Activated T-cell treated with anti-CD3 and anti-CD28 coated beads, Interleukin-2, amount 50 U/mL, for 24 hours (primary cell): ENCODE measurements at regions not wholly inside any gene's neighbourhood (a gene's known extent, or its start where the extent isn't known, plus 50 kb on each side); places are given as distances from the start of the nearest gene placed in this dataset.

Source experiments
- DNase-seq: peaks from one replicate; pipeline ENCODE4 v3.0.0-alpha.2; 2020
- H3K27ac Mint-ChIP-seq: 2 replicates; pipeline ENCODE4 v1.8.0; 2020; ENCODE audit warnings: mild to moderate bottlenecking, mixed read lengths
- H3K27me3 Mint-ChIP-seq: 2 replicates; pipeline ENCODE4 v1.8.0; 2020; ENCODE audit warnings: mixed read lengths
- H3K36me3 Mint-ChIP-seq: 2 replicates; pipeline ENCODE4 v1.8.0; 2020; ENCODE audit warnings: low read depth, mixed read lengths
- H3K4me1 Mint-ChIP-seq: 2 replicates; pipeline ENCODE4 v1.8.0; 2020; ENCODE audit warnings: low read depth, mixed read lengths
- H3K4me3 Mint-ChIP-seq: 2 replicates; pipeline ENCODE4 v1.8.0; 2020; ENCODE audit warnings: mild to moderate bottlenecking, moderate library complexity, mixed read lengths
- H3K9me3 Mint-ChIP-seq: 2 replicates; pipeline ENCODE4 v1.8.0; 2020; ENCODE audit warnings: mixed read lengths

DNA sequence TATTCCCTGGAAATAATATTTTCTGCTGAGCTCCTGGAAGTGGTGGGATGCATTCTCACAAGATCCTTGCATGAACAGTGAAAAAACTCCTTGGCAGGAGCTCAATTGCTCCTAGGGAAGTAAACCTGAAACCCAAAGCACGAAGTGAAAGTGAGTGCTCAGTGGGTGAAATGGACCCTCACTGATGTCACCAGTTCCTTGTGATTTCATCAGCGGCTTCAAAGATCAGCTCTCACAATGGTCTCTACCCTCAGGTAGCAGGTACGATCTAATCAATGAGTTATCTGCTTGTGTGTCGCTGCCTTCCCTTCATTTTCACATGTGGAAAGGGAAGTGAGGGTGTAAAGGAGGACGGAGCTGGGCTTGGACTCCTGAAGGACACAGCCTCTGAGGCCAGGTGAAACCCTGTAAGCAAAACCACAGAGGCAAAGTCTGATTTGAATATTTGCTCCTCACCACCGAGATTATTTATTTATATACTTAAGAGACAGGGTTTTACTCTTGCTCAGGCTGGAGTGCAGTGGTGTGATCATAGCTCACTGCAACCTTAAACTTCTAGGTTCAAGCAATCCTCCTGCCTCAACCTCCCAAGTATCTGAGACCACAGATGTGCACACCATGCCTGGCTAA lies 255.4 kb upstream of the LYZL1 start:
- Mint-ChIP-seq H3K36me3 (no peaks in the 10 kb centered on the region), H3K4me3 (no peak overlapping the region), H3K27ac (no peak overlapping the region), H3K9me3 (no peaks in the 10 kb centered on the region), H3K4me1 (no peaks in the 10 kb centered on the region), H3K27me3 (peaks cover 14% of the 10 kb centered on the region)
- no peak for DNase-seq

DNA sequence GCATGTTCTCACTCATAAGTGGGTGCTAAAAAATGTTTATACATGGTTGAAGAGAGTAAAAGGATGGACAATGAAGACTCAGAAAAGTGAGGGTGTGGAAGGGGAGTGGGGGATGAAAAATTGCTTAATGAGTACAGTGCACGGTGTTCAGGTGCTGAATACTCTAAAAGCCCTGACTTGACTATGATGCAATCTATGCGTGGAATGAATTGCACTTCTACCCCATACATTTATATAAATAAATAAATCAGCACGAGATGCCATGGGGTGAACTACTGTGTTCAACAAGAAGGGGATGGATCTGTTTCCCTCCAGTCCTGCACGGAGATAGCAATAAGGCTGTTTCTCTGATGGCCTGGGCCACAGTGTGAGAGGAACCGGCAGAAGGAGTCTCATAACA lies 254.3 kb upstream of the LYZL1 start:
- Mint-ChIP-seq H3K27ac (no peak overlapping the region), H3K4me1 (no peaks in the 10 kb centered on the region), H3K27me3 (peaks cover 13% of the 10 kb centered on the region)

DNA sequence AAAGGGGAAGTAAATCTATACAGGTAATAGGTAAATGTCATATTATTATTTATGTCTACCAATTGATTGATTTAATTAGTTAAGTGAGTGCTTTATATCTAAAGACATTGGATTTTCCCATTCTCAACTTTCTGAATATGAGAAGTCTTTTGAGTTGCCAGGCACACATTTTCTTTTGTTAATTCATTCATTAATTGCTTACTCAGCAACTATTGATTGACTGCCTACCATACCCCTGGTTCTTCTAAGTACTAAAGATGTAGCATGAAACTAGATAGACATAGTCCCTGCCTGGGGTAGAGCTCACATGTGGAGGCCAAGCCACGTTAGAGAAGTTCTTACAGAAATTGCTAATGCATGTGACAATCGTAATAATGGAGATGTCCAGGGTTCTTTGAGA lies 253.1 kb upstream of the LYZL1 start:
- H3K36me3 Mint-ChIP-seq, result no peaks in the 10 kb centered on the region
- H3K4me3 Mint-ChIP-seq, result no peak overlapping the region
- H3K27ac Mint-ChIP-seq, result no peak overlapping the region
- peaks cover 12% of the 10 kb centered on the region for H3K27me3 Mint-ChIP-seq
- no peaks in the 10 kb centered on the region for H3K4me1 Mint-ChIP-seq
- peaks cover 2% of the 10 kb centered on the region for H3K9me3 Mint-ChIP-seq
- DNase-seq, result no peak

More for the DNA sequence above, 254.3 kb upstream of the LYZL1 start:
- no peaks in the 10 kb centered on the region for H3K36me3 Mint-ChIP-seq
- H3K9me3 Mint-ChIP-seq, result no peaks in the 10 kb centered on the region
- no peak for DNase-seq
- H3K4me3 Mint-ChIP-seq, result no peak overlapping the region

DNA sequence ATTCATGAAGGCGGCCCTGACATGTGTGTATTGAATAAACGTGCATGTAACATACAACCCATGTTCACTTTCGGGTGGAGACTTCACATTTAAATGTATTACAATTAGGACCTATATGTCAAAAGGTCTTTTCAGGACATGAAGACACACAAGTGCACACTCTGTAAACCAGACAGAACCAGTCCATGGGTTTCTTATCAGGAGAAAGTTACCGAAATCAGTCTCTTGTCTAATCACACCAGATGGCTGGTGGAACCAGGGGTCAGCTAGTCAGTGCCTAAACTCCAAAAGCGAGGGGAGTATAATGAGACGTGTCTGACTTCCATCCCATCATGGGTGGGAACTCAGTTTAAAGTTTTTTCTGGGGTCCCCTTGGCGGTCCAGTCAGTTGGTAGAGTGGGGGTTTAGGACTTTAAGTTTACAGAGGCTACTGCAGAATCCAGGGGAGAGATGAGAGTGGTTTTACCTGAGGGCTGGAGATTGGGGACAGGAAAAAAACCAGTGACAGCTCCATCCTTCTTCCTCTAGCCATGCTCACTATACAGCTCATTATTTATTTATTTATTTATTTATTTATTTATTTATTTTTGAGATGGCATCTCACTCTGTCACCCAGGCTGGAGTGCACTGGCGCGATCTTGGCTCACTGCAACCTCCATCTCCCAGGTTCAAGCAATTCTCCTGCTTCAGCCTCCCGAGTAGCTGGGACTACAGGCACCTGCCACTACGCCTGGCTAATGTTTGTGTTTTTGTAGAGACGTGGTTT lies 251.3 kb upstream of the LYZL1 start:
- Mint-ChIP-seq H3K36me3 (no peaks in the 10 kb centered on the region), H3K27ac (no peak overlapping the region), H3K9me3 (peaks cover 2% of the 10 kb centered on the region), H3K4me3 (no peak overlapping the region), H3K27me3 (peaks cover 8% of the 10 kb centered on the region), H3K4me1 (no peaks in the 10 kb centered on the region)
- no peak for DNase-seq

DNA sequence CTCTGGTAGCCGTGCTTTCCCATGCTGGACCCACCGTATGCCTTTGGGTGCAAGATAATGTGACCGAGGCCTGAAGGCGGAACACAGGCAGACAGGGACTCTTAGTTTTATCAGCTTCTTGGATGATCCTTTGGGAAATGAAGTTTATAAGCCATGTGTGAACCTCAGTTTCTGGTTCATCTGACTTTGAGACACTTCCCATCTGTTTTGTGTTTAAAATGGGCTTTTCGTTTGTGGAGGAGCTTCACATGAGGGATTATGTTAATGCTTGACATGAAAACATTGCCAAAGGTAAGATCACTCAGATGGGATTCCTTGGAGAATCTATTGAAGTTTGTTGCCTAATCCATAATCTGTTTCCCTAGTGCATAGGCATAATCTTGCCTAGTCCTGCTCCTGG lies 249.8 kb upstream of the LYZL1 start:
- Mint-ChIP-seq H3K4me3 (no peak overlapping the region), H3K27me3 (peaks cover 8% of the 10 kb centered on the region), H3K4me1 (no peaks in the 10 kb centered on the region), H3K27ac (no peak overlapping the region), H3K36me3 (no peaks in the 10 kb centered on the region), H3K9me3 (peaks cover 2% of the 10 kb centered on the region)
- DNase-seq, result no peak

DNA sequence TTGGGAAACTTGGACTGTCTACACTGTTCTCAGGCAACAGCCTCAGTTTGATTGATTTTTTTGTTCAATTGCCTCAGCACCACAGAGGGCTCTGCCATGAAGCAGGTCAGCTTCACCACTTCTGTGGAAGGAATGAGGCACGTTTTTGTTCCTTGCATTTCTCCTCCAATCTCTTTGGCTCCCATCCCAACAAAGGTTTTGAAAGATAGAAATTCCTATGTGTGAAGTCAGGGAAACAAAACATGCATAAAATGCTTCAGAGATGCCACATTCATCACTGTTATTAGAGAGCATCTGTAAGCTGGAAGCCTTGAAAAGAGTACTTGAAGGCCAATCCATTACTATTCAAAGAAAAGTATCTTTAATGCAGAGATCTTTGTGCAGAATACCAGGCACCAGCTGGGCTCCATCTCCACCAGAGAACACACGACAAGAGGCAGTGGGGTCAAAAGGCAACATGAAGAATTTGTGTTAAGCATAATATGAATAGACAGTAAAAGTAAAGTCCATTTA lies 249.1 kb upstream of the LYZL1 start:
- H3K27me3 Mint-ChIP-seq, result peaks cover 8% of the 10 kb centered on the region
- no peak for DNase-seq
- no peaks in the 10 kb centered on the region for H3K4me1 Mint-ChIP-seq
- no peak overlapping the region for H3K4me3 Mint-ChIP-seq
- H3K27ac Mint-ChIP-seq, result no peak overlapping the region
- peaks cover 2% of the 10 kb centered on the region for H3K9me3 Mint-ChIP-seq
- no peaks in the 10 kb centered on the region for H3K36me3 Mint-ChIP-seq

DNA sequence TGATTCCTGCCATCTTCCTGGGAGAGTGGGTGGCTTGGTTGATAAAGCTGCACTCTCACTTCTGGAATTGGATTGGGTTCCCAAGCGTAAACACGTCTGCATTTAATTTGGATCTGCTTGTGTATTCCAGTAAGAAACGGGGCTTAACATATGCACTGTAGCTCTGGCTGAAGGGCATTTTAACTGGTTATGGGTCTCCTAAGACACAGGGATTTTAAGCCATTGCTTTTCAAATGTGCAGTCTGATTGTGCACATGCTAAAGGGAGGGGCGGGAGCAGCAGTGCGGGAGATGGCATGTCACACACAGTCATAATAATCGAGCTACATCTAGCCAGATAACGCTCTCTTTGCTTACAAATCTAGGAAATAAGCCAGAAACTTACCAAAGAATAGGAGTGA lies 247.3 kb upstream of the LYZL1 start:
- Mint-ChIP-seq H3K27me3 (peaks cover 11% of the 10 kb centered on the region), H3K4me1 (no peaks in the 10 kb centered on the region), H3K27ac (no peak overlapping the region), H3K36me3 (no peaks in the 10 kb centered on the region), H3K4me3 (no peak overlapping the region), H3K9me3 (peaks cover 2% of the 10 kb centered on the region)
- no peak for DNase-seq

DNA sequence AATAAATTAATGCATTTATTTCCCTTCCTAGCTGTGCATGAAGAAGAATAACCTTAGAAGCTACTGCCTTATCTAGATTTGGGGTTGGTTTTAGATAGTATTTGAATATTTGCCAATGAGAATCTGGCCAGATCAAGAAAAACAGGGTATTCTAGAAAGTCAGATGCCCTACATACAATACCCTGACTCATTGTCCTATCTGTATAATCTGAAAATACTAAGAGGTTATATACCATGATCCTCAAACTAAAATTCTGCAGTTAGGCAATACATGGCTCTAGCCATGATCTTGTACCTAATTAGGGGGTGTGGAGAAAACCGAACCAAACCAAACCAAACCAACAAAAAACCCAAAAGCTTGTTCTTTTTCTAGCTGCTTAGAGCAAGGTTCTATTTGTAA lies 240.4 kb upstream of the LYZL1 start:
- no peak for DNase-seq
- Mint-ChIP-seq H3K27ac (no peak overlapping the region), H3K36me3 (no peaks in the 10 kb centered on the region), H3K4me1 (no peaks in the 10 kb centered on the region), H3K4me3 (no peak overlapping the region), H3K9me3 (no peaks in the 10 kb centered on the region), H3K27me3 (peaks cover 9% of the 10 kb centered on the region)

DNA sequence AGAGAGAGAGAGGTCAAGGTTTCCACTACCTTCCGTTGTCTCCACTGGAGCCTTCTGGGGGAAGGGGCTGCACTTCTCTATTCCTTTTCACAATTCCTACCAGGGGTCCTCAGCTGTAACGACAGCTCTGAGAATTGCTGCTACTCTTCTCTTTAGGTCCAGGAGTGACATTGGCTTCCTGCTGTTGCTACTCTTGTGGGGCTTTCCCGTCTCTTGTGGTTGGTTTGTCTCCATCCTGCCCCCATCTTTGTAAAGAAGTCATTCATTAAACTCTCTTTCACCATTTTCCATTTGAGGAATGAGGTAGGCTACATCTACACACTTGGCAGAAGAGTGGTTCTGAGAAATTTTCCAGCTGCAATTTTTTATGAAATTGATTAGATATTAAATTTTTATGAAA lies 238.8 kb upstream of the LYZL1 start:
- no peaks in the 10 kb centered on the region for H3K9me3 Mint-ChIP-seq
- no peaks in the 10 kb centered on the region for H3K36me3 Mint-ChIP-seq
- no peak overlapping the region for H3K27ac Mint-ChIP-seq
- H3K27me3 Mint-ChIP-seq, result peaks cover 6% of the 10 kb centered on the region
- H3K4me1 Mint-ChIP-seq, result no peaks in the 10 kb centered on the region
- H3K4me3 Mint-ChIP-seq, result no peak overlapping the region
- no peak for DNase-seq

DNA sequence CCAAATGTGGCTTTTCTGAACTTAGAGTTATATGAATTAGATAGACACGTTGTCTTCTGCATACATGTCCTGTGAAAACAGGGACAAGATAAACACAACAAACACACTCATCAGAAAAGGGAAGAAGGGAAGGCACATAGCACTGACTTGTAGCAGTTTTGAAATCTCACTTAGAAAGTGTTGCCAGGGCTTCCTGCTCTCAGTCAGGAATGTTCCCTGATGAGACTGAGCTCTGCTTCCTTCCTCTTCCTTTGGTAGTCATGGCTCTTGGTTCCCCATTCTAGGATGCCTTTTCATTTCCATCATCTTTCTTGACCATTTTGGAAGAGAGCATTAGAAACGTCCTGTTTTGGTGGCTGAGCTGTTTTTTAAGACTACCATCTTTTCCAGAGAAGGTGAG lies 233.8 kb upstream of the LYZL1 start:
- no peak overlapping the region for H3K4me3 Mint-ChIP-seq
- H3K4me1 Mint-ChIP-seq, result no peaks in the 10 kb centered on the region
- DNase-seq, result no peak
- peaks cover 3% of the 10 kb centered on the region for H3K27me3 Mint-ChIP-seq
- H3K27ac Mint-ChIP-seq, result no peak overlapping the region
- no peaks in the 10 kb centered on the region for H3K36me3 Mint-ChIP-seq
- no peaks in the 10 kb centered on the region for H3K9me3 Mint-ChIP-seq

DNA sequence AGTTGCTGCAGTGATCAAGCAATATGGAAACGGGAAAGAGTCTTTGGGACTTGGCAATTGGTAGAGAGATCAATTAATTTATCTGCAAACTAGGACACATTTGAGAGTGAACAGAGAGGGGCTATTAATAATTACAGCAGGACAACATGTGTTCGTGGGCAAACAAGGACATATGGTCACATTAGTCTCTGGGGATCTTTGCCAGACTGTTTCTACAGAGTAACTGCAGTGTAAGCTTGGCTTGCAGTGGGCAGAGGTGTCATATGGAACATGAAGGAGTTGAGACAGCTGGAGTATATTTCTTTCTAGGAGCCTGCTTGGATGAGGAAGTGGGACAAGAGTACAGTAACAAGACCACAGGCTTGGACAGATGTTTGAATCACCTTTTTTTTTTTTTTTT lies 232.1 kb upstream of the LYZL1 start:
- Mint-ChIP-seq H3K9me3 (no peaks in the 10 kb centered on the region), H3K36me3 (no peaks in the 10 kb centered on the region), H3K27ac (no peak overlapping the region), H3K4me3 (no peak overlapping the region), H3K4me1 (no peaks in the 10 kb centered on the region), H3K27me3 (peaks cover 3% of the 10 kb centered on the region)
- DNase-seq, result no peak

DNA sequence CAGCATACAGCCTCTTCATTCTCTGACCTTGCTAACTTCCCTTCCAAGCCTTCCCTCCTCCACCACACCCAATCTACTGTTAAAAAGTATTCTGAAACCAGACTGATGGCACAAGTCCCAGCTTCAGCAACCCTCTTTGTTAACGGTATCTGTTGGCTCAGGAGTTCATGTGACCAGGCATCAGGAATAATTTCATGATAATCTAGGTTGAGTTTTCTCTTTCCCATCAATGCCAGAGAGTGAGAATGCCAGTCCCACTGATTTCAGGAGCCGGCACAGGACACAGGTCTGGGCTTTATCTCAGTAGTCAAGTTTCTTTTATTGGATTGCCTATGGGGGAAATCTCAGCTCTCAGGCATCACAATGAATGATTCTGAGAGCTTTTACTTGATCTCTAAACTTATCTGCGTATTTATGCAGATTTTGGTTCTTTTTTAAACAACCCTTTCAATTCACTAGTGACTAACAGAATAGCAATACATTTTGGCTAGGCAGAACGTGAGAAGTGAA lies 231.0 kb upstream of the LYZL1 start:
- no peak for DNase-seq
- no peaks in the 10 kb centered on the region for H3K36me3 Mint-ChIP-seq
- peaks cover 3% of the 10 kb centered on the region for H3K27me3 Mint-ChIP-seq
- H3K27ac Mint-ChIP-seq, result no peak overlapping the region
- H3K4me3 Mint-ChIP-seq, result no peak overlapping the region
- no peaks in the 10 kb centered on the region for H3K9me3 Mint-ChIP-seq
- no peaks in the 10 kb centered on the region for H3K4me1 Mint-ChIP-seq

DNA sequence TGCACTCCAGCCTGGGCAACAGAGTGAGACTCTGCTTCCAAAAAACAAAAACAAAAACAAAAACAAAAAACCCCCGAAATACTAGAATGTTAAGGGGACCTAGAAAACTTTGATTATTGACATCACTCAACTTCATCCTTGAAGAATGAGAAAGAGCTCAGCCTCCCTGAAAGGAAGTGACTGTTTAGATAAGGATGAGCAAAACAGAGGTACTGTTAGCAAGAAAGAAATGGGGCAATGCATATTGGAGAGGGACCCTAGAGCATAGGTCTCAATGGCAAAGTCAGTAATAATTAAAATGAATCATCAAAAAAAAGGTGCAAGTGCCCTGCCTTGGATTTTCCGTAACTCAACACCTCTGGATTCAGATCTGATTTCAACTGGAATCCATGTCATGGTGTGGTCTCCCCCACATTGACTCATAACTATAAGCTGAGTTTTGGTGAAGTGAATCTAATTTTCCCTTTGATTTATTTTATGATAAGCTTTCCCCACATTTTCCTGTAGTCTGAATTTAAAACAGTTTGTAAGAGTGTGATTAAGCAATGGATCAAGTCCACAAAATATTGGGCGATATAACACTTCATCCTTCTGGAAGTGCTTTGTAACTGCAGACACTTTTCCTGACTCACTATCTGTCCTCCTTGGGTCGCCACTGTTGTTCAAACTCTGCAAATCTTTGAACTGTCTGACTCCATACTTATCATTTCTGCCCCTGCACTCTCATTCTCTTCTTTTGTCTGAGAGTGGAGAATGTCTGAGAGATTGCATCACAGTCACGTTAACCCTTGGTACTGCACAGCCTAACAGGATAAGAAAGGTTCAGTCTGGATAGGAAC lies 224.8 kb upstream of the LYZL1 start:
- no peaks in the 10 kb centered on the region for H3K36me3 Mint-ChIP-seq

DNA sequence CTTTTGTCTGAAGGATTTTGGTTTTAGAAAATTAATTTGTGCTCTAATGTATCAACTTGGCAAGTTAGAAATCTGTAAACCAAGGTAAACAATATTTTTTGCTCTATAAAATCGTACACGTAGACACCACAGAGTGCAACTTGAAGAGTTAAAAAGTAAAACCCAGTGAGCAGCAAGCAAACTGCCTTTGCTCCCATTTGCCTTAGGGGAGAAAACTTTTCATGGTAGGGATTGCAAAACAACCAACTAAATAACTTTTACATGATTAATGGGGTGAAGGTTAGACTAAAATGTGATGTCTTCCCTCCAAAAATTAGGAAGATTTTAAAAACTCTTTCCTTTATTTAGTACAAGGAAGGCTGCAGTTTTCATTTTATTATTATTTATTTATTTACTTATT lies 224.2 kb upstream of the LYZL1 start:
- Mint-ChIP-seq H3K36me3 (no peaks in the 10 kb centered on the region), H3K4me3 (no peak overlapping the region)

More for the DNA sequence above, 224.8 kb upstream of the LYZL1 start:
- H3K9me3 Mint-ChIP-seq, result no peaks in the 10 kb centered on the region
- H3K4me1 Mint-ChIP-seq, result no peaks in the 10 kb centered on the region
- H3K27me3 Mint-ChIP-seq, result peaks cover 7% of the 10 kb centered on the region
- H3K27ac Mint-ChIP-seq, result no peak overlapping the region
- DNase-seq, result no peak
- H3K4me3 Mint-ChIP-seq, result no peak overlapping the region

More for the DNA sequence above, 224.2 kb upstream of the LYZL1 start:
- Mint-ChIP-seq H3K9me3 (no peaks in the 10 kb centered on the region), H3K27me3 (peaks cover 14% of the 10 kb centered on the region), H3K4me1 (no peaks in the 10 kb centered on the region), H3K27ac (no peak overlapping the region)
- no peak for DNase-seq
